Astrocyte (in vitro differentiated cells and primary cell): ENCODE measurements at regions not wholly inside any gene's neighbourhood (a gene's known extent, or its start where the extent isn't known, plus 50 kb on each side); places are given as distances from the start of the nearest gene placed in this dataset.

Experiments used
- EZH2 ChIP-seq: IDR thresholded peaks from 2 replicates; pipeline ENCODE4 v1.6.1; 2012; ENCODE audit warnings: mild to moderate bottlenecking, low read length, inconsistent platforms; ENCODE audit not compliant: insufficient read depth
- TF ChIP-seq, protein P1 (sequence below): IDR thresholded peaks from 2 replicates; pipeline ENCODE4 v1.5.1; 2011; ENCODE audit warnings: low read depth, mild to moderate bottlenecking, inconsistent platforms, low read length, moderate library complexity; ENCODE audit not compliant: insufficient read depth

GRCh38 chr2:149901231-149901859 lies 313.8 kb upstream of the MMADHC start:
- TF ChIP-seq, protein P1, sequence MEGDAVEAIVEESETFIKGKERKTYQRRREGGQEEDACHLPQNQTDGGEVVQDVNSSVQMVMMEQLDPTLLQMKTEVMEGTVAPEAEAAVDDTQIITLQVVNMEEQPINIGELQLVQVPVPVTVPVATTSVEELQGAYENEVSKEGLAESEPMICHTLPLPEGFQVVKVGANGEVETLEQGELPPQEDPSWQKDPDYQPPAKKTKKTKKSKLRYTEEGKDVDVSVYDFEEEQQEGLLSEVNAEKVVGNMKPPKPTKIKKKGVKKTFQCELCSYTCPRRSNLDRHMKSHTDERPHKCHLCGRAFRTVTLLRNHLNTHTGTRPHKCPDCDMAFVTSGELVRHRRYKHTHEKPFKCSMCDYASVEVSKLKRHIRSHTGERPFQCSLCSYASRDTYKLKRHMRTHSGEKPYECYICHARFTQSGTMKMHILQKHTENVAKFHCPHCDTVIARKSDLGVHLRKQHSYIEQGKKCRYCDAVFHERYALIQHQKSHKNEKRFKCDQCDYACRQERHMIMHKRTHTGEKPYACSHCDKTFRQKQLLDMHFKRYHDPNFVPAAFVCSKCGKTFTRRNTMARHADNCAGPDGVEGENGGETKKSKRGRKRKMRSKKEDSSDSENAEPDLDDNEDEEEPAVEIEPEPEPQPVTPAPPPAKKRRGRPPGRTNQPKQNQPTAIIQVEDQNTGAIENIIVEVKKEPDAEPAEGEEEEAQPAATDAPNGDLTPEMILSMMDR, result no peak
- TF ChIP-seq EZH2, result no peak
